Activated naive CD8-positive, alpha-beta T cell (primary cell): ENCODE measurements at regions not wholly inside any gene's neighbourhood (a gene's known extent, or its start where the extent isn't known, plus 50 kb on each side); places are given as distances from the start of the nearest gene placed in this dataset.
A peak's percentile ranks its signal among the peaks of the same experiment; 100 is the strongest.

ENCODE experiments used
- H3K27ac Mint-ChIP-seq: one replicate; pipeline ENCODE4 v1.8.0; 2021; ENCODE audit warnings: mixed read lengths
- H3K27me3 Mint-ChIP-seq: one replicate; pipeline ENCODE4 v1.8.0; 2021; ENCODE audit warnings: mixed read lengths
- H3K36me3 Mint-ChIP-seq: one replicate; pipeline ENCODE4 v1.8.0; 2021; ENCODE audit warnings: mixed read lengths
- H3K4me1 Mint-ChIP-seq: one replicate; pipeline ENCODE4 v1.8.0; 2021; ENCODE audit warnings: low read depth, mixed read lengths
- H3K4me3 Mint-ChIP-seq: one replicate; pipeline ENCODE4 v1.8.0; 2021; ENCODE audit warnings: mild to moderate bottlenecking, mixed read lengths
- H3K9me3 Mint-ChIP-seq: one replicate; pipeline ENCODE4 v1.8.0; 2021; ENCODE audit warnings: low read depth, mixed read lengths

DNA sequence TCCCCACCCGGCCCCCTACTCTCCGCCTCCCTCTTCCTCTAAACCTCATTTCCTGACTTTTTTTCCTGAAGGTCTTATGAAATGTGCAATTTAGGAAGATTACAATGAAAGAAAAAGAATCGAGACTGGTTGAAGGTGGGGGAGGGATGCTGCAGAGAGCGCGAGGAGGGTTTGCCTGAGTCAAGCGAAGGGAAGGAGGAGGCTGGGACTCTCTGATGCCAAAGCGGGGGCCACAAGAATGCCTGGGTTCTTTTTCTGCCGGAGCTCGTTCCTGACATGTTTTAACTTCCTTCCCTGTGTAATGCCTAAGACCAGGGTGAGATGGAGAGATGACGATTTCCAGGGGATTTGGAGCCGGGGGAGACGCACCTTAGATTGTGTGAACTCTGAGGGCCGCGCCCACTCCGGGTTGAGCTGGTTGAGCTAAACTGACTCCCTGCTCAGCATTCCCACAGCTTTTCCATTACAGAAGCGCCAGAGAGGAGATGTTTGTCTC is 270.5 kb upstream of the SORL1-AS1 start:
- Mint-ChIP-seq H3K4me3 (no peak overlapping the region), H3K27me3 (peaks cover 23% of the 10 kb centered on the region), H3K9me3 (peaks cover 11% of the 10 kb centered on the region), H3K36me3 (peaks cover 6% of the 10 kb centered on the region), H3K4me1 (peaks cover 2% of the 10 kb centered on the region), H3K27ac (no peak overlapping the region)

DNA sequence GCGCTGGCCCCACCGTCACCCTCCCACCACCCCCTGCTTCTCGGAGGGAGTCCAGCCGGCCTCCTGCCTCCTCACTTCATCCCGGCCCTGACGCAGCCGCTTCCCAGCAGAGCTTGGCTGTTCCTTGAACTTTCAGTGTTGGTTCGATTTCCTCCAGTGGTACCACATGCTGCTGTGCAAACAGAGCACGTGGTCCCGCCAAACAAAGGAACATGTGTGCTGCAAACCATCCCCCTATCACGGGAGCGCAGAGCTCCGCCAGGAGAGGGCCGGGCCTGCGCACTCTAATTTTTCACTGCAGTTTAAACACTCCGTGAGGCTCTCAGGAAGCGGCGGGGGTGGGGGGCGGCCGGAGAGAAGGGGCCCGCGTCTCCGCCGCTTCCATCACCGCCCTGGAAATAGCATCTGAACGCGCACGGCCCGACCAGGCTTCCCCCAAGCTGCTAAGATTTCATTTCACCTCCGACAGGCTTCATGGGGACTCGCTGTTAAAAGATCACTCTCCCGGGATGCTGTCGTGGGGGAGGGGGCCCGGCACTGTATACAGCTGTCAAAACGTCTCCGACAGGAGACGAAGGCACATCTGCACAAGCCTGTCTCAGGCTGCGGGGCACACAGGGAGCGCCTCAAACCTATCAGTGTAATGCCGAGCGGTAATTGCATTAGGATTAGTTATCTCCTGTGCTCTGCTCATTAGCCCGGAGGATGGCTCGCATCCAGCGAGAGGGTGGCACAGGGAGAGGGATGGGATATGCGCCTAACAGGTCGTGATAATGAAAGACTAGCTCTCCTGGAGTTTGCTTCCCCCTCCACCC is 269.9 kb upstream of the SORL1-AS1 start:
- Mint-ChIP-seq H3K4me3 (peak overlapping the region; percentile 22), H3K27me3 (peaks cover 23% of the 10 kb centered on the region), H3K4me1 (peaks cover 2% of the 10 kb centered on the region)

DNA sequence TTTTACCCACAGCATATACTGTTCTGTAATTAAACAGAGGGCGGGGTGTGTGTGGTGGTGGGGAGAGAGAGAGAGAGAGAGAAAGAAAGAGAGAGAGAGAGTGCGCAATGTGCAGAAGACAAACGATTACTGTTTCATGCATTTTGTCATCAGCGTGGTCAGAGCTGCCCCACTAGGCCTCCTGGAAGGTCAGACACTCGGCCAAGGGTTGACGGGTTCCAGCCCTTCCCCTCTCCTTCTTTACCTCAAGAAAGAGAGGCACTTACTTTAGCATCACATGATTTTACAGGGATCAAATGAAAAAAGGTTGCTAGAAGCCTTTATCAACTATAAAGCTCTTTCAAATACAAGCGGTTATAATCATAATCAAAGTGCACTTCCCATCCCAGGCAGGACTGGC is 269.2 kb upstream of the SORL1-AS1 start:
- Mint-ChIP-seq H3K27ac (no peak overlapping the region), H3K9me3 (peaks cover 11% of the 10 kb centered on the region), H3K27me3 (peaks cover 23% of the 10 kb centered on the region), H3K36me3 (peaks cover 6% of the 10 kb centered on the region), H3K4me1 (peaks cover 2% of the 10 kb centered on the region), H3K4me3 (no peak overlapping the region)

More for the DNA sequence above, 269.9 kb upstream of the SORL1-AS1 start:
- Mint-ChIP-seq H3K9me3 (peaks cover 11% of the 10 kb centered on the region), H3K27ac (no peak overlapping the region), H3K36me3 (peaks cover 6% of the 10 kb centered on the region)

DNA sequence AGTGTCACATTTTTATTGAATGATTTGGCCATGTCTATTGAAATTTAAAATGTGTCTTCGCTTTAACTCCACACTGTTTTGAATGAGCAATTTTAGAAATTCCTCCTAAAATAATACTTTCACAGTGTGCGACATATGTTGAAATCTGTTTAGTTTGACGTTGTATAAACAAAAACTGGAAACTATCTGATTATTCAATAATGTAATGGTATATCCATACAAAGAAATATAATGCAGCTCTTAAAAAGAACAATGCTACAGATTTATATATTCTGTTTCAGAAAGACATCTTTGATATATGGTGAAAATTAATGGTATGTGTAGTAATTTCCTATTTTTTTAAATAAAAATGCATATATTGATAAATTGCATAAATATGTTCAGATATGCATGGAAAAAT is 268.7 kb upstream of the SORL1-AS1 start:
- no peak overlapping the region for H3K4me3 Mint-ChIP-seq

DNA sequence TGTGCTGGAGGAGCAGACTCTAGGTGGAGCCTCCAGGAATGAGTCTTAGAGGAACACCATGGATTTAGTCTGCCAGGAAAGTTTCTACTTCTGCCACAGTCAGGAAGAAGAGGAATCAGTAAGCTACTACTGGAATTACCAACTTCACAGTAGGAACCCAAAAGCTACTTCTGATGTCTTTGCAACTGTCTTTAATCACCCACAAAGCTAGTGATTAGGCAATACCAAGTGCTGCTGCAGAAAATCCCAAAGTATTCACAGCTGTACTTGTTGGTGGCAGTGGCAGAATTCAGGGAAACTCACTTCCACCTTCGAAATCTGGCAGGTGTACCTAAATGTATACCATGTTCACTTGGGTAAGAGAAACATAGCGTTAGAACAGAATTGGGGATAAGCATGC is 264.5 kb upstream of the SORL1-AS1 start:
- Mint-ChIP-seq H3K4me3 (no peak overlapping the region), H3K27ac (no peak overlapping the region), H3K4me1 (no peaks in the 10 kb centered on the region), H3K27me3 (peaks cover 20% of the 10 kb centered on the region), H3K9me3 (peaks cover 11% of the 10 kb centered on the region), H3K36me3 (peaks cover 6% of the 10 kb centered on the region)

More for the DNA sequence above, 268.7 kb upstream of the SORL1-AS1 start:
- peaks cover 11% of the 10 kb centered on the region for H3K9me3 Mint-ChIP-seq
- H3K4me1 Mint-ChIP-seq = peaks cover 2% of the 10 kb centered on the region
- H3K36me3 Mint-ChIP-seq = peaks cover 6% of the 10 kb centered on the region
- no peak overlapping the region for H3K27ac Mint-ChIP-seq
- peaks cover 23% of the 10 kb centered on the region for H3K27me3 Mint-ChIP-seq

DNA sequence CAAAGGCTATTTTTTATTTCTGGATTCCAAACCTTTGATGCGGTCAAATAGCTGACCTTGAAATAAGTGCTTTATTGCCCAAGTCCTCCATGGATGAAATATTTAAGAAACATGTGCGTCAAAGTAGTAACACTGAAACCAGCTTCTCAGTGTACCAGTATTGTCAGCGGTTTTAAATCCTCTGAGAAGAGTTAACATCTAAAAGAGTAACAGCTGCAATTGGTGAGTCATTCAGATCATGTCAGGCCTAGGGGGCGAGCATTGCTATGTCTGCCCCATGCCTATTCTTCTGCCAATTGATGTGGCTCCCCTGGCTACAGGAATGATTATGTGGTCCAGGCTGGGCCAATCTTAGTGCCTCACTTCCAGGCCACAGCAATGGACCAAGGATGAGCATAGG is 263.3 kb upstream of the SORL1-AS1 start:
- peaks cover 6% of the 10 kb centered on the region for H3K36me3 Mint-ChIP-seq
- no peak overlapping the region for H3K4me3 Mint-ChIP-seq
- H3K27ac Mint-ChIP-seq = no peak overlapping the region
- H3K4me1 Mint-ChIP-seq = no peaks in the 10 kb centered on the region
- H3K27me3 Mint-ChIP-seq = peaks cover 19% of the 10 kb centered on the region
- peaks cover 11% of the 10 kb centered on the region for H3K9me3 Mint-ChIP-seq

DNA sequence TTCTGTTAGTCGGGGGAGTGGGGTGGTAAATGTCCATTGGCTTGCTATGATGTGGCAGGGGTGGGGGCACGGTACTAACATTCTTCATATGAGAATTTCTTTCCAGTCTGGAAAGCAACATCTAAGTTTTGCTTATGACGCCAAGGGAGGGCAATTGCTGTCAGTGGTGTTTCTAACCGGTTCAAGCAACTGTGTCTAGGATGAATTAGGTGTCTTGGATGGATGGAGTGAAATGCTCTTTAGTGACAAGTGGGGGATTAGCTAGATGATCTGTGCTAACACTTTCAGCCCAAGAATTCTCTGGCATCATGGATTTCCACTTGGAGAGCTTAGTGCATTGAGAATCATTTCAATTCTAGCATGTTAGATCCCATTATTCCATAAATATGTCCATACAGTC is 262.6 kb upstream of the SORL1-AS1 start:
- Mint-ChIP-seq H3K4me1 (no peaks in the 10 kb centered on the region), H3K27me3 (peaks cover 15% of the 10 kb centered on the region), H3K9me3 (peaks cover 8% of the 10 kb centered on the region), H3K4me3 (no peak overlapping the region), H3K27ac (no peak overlapping the region), H3K36me3 (peaks cover 4% of the 10 kb centered on the region)

DNA sequence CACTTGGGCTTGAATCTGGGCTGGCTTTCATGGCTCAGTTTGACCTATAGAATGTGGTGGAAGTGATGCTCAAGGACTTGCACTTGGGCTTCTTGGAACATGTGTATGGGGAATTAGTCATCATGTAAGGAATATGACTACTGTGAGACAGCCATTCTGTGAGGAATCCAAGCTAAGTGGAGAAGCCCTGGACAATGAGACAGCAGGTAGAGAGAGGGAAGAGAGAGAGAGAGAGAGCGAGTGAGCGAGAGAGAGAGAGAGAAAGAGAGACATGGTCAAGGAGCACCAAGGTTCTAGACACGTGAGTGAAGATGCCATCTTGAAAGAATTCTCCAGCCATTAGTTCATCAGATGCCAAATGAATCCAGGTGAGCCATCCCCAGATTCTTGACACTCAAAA is 261.6 kb upstream of the SORL1-AS1 start:
- peaks cover 6% of the 10 kb centered on the region for H3K27me3 Mint-ChIP-seq
- no peaks in the 10 kb centered on the region for H3K36me3 Mint-ChIP-seq
- no peak overlapping the region for H3K4me3 Mint-ChIP-seq
- H3K9me3 Mint-ChIP-seq = no peaks in the 10 kb centered on the region
- H3K27ac Mint-ChIP-seq = no peak overlapping the region
- H3K4me1 Mint-ChIP-seq = no peaks in the 10 kb centered on the region

DNA sequence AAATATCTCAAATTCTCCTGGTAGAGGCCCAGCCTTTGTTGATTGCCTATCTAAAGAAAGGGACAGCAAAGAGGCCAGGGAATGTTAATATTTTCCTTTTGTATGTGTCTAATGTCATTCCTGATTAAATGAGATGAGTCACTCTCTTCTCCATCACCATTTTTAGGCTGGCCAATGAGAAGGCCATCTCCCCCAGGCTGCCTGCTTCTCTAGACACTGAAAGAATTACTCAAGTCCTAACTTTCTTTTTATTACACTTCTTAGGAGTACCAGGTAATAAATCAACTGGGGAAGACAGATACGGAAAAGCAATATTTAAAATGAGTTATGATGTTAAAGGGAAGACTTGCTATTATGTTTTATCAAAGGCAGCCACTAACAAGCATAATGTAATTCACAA is 259.2 kb upstream of the SORL1-AS1 start:
- no peaks in the 10 kb centered on the region for H3K36me3 Mint-ChIP-seq
- no peaks in the 10 kb centered on the region for H3K9me3 Mint-ChIP-seq
- no peak overlapping the region for H3K4me3 Mint-ChIP-seq
- no peaks in the 10 kb centered on the region for H3K4me1 Mint-ChIP-seq
- H3K27me3 Mint-ChIP-seq = peaks cover 6% of the 10 kb centered on the region
- H3K27ac Mint-ChIP-seq = no peak overlapping the region

DNA sequence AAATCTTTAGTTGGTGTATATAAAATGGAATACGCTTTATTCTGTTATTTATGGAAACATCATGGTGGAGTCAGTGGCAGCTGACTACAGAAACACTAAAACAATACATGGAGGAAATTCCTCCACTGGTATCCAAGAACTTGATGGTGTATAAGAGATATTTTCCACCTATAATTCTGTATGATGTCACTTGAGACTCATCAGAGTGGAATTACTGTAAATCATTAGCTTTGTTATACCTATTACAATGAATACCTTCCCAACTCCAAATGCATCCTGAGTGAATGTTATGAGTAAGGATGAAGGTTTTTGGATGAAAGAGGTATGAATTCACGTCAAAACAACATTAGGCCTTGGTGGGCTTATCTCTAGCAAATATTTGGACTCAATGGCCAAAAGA is 258.5 kb upstream of the SORL1-AS1 start:
- H3K4me1 Mint-ChIP-seq = no peaks in the 10 kb centered on the region
- H3K27me3 Mint-ChIP-seq = peaks cover 6% of the 10 kb centered on the region
- no peaks in the 10 kb centered on the region for H3K36me3 Mint-ChIP-seq
- no peaks in the 10 kb centered on the region for H3K9me3 Mint-ChIP-seq
- H3K4me3 Mint-ChIP-seq = no peak overlapping the region
- no peak overlapping the region for H3K27ac Mint-ChIP-seq

DNA sequence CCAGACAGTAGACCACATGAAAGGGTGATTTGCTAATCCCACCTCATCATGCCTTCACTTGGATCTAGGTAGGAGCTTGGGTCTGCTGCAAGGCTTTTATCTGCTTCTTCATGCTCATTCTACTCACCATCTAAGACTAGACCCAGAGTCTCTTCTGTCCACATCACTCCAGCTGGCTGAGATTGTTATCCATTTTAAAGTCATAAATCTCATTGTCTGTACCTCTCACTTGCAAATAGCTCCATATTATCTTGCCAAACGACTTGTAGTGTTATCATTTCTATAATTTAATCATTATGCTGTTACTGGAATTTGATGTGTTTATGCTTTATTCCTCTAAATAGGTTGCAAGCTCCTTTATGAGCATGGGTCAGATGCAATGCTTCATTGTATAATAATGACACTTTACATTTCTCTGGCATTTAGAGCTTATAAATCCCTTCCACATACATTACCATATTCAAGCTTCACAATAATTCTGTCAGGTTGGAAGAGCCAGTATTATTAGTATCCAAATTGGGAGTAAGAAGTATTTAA is 254.2 kb upstream of the SORL1-AS1 start:
- H3K4me3 Mint-ChIP-seq = no peak overlapping the region
- H3K36me3 Mint-ChIP-seq = no peaks in the 10 kb centered on the region
- H3K9me3 Mint-ChIP-seq = no peaks in the 10 kb centered on the region
- H3K27ac Mint-ChIP-seq = no peak overlapping the region
- no peaks in the 10 kb centered on the region for H3K4me1 Mint-ChIP-seq
- peaks cover 2% of the 10 kb centered on the region for H3K27me3 Mint-ChIP-seq

DNA sequence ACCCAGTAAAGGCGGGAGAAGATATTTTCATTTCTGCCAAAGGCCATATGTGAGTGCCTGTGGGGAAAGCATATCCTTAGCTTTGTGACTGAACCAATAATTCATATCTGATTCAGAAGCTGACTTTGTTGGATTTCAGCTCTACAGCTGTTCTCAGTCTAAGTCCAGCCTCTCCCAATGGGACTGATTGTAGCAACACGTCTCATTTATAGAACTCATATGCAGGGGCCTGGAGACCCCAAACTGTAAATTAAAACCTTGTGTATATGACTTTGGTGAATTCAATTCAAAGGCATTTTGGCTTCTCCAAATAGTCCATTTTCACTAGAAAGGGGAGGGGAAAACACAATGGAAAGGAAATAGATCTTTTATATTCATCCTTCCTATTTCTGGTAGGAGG is 250.4 kb upstream of the SORL1-AS1 start:
- Mint-ChIP-seq H3K4me1 (no peaks in the 10 kb centered on the region), H3K4me3 (no peak overlapping the region), H3K27ac (no peak overlapping the region)

DNA sequence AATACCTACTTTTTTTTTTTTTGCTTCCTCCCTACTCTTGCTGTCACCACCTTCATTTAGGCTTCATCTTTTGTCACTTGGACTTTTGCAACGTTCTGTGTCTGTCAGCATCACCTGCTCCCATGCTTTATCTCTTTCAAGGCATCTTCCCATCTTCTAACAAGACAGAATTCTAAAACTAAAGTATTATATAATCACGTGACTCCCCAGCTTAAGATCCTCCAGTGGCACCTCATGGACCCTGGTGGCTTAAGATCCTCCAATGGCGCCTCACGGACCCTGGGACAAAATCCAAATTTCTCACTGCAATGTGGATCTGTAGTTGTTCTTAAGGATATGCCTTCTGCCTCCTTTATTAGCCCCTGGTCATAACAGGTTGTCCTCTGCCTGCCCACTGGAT is 248.2 kb upstream of the SORL1-AS1 start:
- H3K27ac Mint-ChIP-seq = no peak overlapping the region
- peaks cover 1% of the 10 kb centered on the region for H3K27me3 Mint-ChIP-seq
- no peaks in the 10 kb centered on the region for H3K36me3 Mint-ChIP-seq
- no peaks in the 10 kb centered on the region for H3K4me1 Mint-ChIP-seq
- H3K4me3 Mint-ChIP-seq = no peak overlapping the region
- no peaks in the 10 kb centered on the region for H3K9me3 Mint-ChIP-seq

More for the DNA sequence above, 250.4 kb upstream of the SORL1-AS1 start:
- Mint-ChIP-seq H3K27me3 (peaks cover 1% of the 10 kb centered on the region), H3K36me3 (no peaks in the 10 kb centered on the region), H3K9me3 (no peaks in the 10 kb centered on the region)

DNA sequence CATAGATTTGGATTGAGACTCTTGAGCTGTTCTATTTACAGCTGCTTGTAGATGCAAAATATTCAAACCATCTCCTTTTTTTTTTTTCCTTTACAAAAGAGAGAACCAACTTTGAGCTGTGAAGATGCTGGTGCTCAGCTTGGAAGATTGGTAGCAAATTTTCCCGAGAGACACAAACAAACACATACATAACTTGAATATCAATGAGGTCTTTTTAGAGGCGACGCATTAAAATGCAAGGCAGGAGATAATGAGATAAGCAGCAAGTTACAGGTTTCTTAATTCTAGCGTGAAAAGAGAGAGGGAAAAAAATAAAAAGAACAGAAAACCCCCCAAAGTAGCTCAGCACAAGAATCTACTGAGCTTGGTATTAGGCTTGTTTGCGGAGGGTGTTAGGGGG is 247.0 kb upstream of the SORL1-AS1 start:
- no peaks in the 10 kb centered on the region for H3K4me1 Mint-ChIP-seq
- H3K27ac Mint-ChIP-seq = no peak overlapping the region
- H3K36me3 Mint-ChIP-seq = no peaks in the 10 kb centered on the region
- peaks cover 3% of the 10 kb centered on the region for H3K27me3 Mint-ChIP-seq
- no peaks in the 10 kb centered on the region for H3K9me3 Mint-ChIP-seq
- H3K4me3 Mint-ChIP-seq = no peak overlapping the region

DNA sequence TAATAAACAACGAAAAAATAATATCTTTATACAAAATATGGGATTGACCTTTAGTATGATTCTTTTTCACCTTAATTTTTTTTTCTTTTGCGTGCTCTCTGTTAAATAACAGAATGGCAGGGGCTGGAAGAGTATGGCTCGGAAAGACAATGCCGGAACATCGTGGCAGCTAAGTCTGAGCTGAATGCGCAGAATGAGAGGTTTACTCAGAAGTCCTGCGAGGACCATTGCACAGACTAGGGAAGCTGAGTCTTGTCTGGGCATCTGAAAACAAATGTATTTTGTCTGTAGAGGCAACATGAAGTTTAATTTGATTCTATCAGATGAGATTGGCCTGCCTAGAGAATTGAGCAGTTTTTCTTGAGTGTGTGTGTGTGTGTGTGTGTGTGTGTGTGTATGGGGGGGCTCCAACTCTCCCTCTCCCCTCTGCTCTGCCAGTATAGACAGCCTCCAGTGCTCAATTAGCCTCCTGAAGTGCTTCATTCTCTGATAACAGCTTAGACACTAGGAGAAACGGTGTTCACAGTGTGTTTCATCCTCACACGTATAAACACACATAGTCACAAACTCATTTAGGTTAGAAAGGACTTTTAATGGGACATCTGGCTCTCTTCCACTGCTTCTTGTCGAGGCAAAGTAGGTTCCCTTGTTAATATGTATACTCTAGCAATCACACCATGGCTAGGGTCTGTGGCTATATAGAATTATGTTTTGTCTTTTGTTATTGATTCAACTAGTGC is 244.3 kb upstream of the SORL1-AS1 start:
- Mint-ChIP-seq H3K27me3 (peaks cover 3% of the 10 kb centered on the region), H3K4me1 (no peaks in the 10 kb centered on the region), H3K4me3 (no peak overlapping the region), H3K36me3 (no peaks in the 10 kb centered on the region), H3K27ac (no peak overlapping the region), H3K9me3 (no peaks in the 10 kb centered on the region)
